ENCODE measurements at regions not wholly inside any gene's neighbourhood (a gene's known extent, or its start where the extent isn't known, plus 50 kb on each side); places are given as distances from the start of the nearest gene placed in this dataset.

DNA sequence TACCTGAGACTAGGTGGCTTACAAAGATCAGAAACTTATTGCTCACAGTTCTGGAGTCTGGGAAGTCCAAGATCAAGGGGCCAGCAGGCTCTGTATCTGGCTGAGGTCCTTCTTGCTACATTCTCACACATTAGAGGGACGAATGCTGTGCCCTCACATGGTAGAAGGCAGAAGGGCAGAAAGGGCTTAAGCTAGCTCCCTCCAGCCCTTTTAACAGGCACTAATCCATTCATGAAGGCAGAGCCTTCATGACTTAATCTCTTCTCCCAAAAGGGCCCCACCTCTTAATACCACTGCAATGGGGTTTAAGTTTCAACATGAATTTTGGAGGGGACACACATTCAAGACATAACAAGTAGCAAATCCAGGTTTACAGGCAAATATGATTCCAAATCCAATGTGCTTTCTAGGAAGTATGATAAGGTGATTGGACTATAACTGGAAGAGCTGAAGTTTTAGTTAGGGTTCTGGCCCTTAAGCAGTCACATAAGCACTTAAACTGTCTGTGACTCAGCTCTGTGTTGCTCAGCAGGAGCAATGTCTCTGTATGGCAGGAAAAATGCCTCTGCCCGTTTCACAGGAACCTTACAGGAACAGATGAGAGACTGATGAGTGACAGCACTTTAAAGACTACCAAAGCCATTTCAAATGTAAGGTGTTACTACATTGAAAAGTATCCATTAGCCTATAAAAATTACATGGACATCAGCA is 119.6 kb upstream of the PTPRM start:
- H3K27ac ChIP-seq (ENCODE audit: low read length): no peak overlapping the region
- H3K79me2 ChIP-seq (ENCODE audit: low read length): no peaks in the 10 kb centered on the region
- no peak overlapping the region for H3K4me3 ChIP-seq (ENCODE audit: low read length)
- no peak overlapping the region for H3K9ac ChIP-seq (ENCODE audit: low read length)
- no peaks in the 10 kb centered on the region for H3K9me3 ChIP-seq (ENCODE audit: low read length)
- H3K36me3 ChIP-seq (ENCODE audit: low read depth, low read length): no peaks in the 10 kb centered on the region
- no peak for ATAC-seq
- peaks cover 83% of the 10 kb centered on the region for H3K27me3 ChIP-seq (ENCODE audit: low read length)
- no TSS peak for BruUV-seq (replicated peaks)
- no peaks in the 10 kb centered on the region for H3K9me2 ChIP-seq (replicated peaks; ENCODE audit: low read length)
- TF ChIP-seq EZH2 (IDR thresholded peaks at IDR 0.05; ENCODE audit: low read length, unreplicated experiment) (no peak), CTCF (conservative IDR thresholded peaks at IDR 0.05; ENCODE audit: low read depth, low read length) (no peak), EZH2phosphoT487 (IDR thresholded peaks at IDR 0.05; ENCODE audit: borderline replicate concordance, low read length) (no peak)
- no peaks in the 10 kb centered on the region for H4K20me1 ChIP-seq (ENCODE audit: low read length)
- no peaks in the 10 kb centered on the region for H3K4me1 ChIP-seq (ENCODE audit: insufficient read depth, low read length)
- H3F3A ChIP-seq (ENCODE audit: low read length, unreplicated experiment): no peaks in the 10 kb centered on the region
- intact Hi-C loops (cut with micrococcal nuclease): no loop called here
- CTCF ChIA-PET: interaction anchor here (0.6 kb wide), 1 partner anchor 10 kb away, joined by 4 read pairs; no protein-coding TSS in a partner anchor
- H2AFZ ChIP-seq (ENCODE audit: low read length): no peak overlapping the region
- POLR2A ChIA-PET (ENCODE audit: unreplicated experiment): no interaction called here
- no peak overlapping the region for H3K4me2 ChIP-seq (ENCODE audit: low read length)
- peak; percentile 24 for DNase-seq

- ATAC-seq: peak; percentile 96
- peak; percentile 54 for DNase-seq
- no peaks in the 10 kb centered on the region for H3K36me3 ChIP-seq (ENCODE audit: low read depth, low read length)
- H4K20me1 ChIP-seq (ENCODE audit: low read length): no peaks in the 10 kb centered on the region
- H3K9me2 ChIP-seq (replicated peaks; ENCODE audit: low read length): no peaks in the 10 kb centered on the region
- intact Hi-C loops (cut with micrococcal nuclease): no loop called here
- TF ChIP-seq CTCF (conservative IDR thresholded peaks at IDR 0.05; ENCODE audit: low read depth, low read length): peak; percentile 76
- TF ChIP-seq EZH2phosphoT487 (IDR thresholded peaks at IDR 0.05; ENCODE audit: borderline replicate concordance, low read length): no peak
- H3K27me3 ChIP-seq (ENCODE audit: low read length): peaks cover 65% of the 10 kb centered on the region
- H3K9ac ChIP-seq (ENCODE audit: low read length): no peak overlapping the region
- no peak overlapping the region for H3K27ac ChIP-seq (ENCODE audit: low read length)
- H2AFZ ChIP-seq (ENCODE audit: low read length): no peak overlapping the region
- no peaks in the 10 kb centered on the region for H3K9me3 ChIP-seq (ENCODE audit: low read length)
- ChIA-PET POLR2A (ENCODE audit: unreplicated experiment) (no interaction called here), CTCF (interaction anchor here (0.5 to 1.5 kb wide), 5 partner anchors 10 to 1228 kb away, joined by 3 to 7 read pairs (median 5); no protein-coding TSS in a partner anchor)
- H3K4me2 ChIP-seq (ENCODE audit: low read length): no peak overlapping the region
- H3K4me1 ChIP-seq (ENCODE audit: insufficient read depth, low read length): no peaks in the 10 kb centered on the region
- H3K4me3 ChIP-seq (ENCODE audit: low read length): no peak overlapping the region
- no TSS peak for BruUV-seq (replicated peaks)
- no peaks in the 10 kb centered on the region for H3K79me2 ChIP-seq (ENCODE audit: low read length)
- no peaks in the 10 kb centered on the region for H3F3A ChIP-seq (ENCODE audit: low read length, unreplicated experiment)
These were observed 114.8 kb upstream of the PTPRM start for GRCh38 chr18:7452331-7452730.

- Histone ChIP-seq H3K4me1 (ENCODE audit: insufficient read depth, low read length) (no peaks in the 10 kb centered on the region), H3K9me2 (replicated peaks; ENCODE audit: low read length) (no peaks in the 10 kb centered on the region), H3K4me3 (ENCODE audit: low read length) (no peak overlapping the region), H3K36me3 (ENCODE audit: low read depth, low read length) (no peaks in the 10 kb centered on the region), H3K9ac (ENCODE audit: low read length) (no peak overlapping the region), H3K27me3 (ENCODE audit: low read length) (peaks cover 52% of the 10 kb centered on the region), H3K79me2 (ENCODE audit: low read length) (no peaks in the 10 kb centered on the region), H2AFZ (ENCODE audit: low read length) (no peak overlapping the region), H3F3A (ENCODE audit: low read length, unreplicated experiment) (no peaks in the 10 kb centered on the region), H4K20me1 (ENCODE audit: low read length) (no peaks in the 10 kb centered on the region), H3K4me2 (ENCODE audit: low read length) (no peak overlapping the region), H3K9me3 (ENCODE audit: low read length) (no peaks in the 10 kb centered on the region), H3K27ac (ENCODE audit: low read length) (no peak overlapping the region)
- intact Hi-C loops (cut with micrococcal nuclease): no loop called here
- no peak for ATAC-seq
- no peak for TF ChIP-seq CTCF (conservative IDR thresholded peaks at IDR 0.05; ENCODE audit: low read depth, low read length)
- no peak for TF ChIP-seq EZH2phosphoT487 (IDR thresholded peaks at IDR 0.05; ENCODE audit: borderline replicate concordance, low read length)
- no peak for TF ChIP-seq EZH2 (IDR thresholded peaks at IDR 0.05; ENCODE audit: low read length, unreplicated experiment)
- no peak for DNase-seq
- ChIA-PET POLR2A (ENCODE audit: unreplicated experiment) (no interaction called here), CTCF (no interaction called here)
- BruUV-seq (replicated peaks): no TSS peak
These were observed 112.7 kb upstream of the PTPRM start for GRCh38 chr18:7454429-7454828.
